ENCODE measurements at regions not wholly inside any gene's neighbourhood (a gene's known extent, or its start where the extent isn't known, plus 50 kb on each side); places are given as distances from the start of the nearest gene placed in this dataset.

DNA sequence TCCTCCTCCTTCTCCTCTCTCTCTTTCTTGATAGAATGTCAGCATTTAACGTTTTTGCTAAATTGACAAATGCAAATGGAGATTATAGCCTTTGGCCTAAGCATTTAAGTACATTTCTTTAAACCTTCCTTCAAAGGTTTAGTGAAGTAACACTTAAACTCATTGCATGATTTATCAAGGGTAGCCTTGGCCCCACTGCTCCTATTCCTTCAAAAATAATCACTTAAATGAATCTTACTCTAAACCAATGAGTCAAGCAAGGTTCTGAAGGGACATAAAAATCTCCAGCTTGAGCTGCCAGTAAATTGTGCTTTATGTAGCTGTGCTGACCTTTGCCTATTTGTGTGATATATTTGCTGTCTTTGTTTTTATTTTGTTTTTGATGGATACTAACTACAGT is 358.5 kb upstream of the AKR1E2 start:
- H3K27ac Mint-ChIP-seq, result no peak overlapping the region
- H3K9me3 Mint-ChIP-seq, result no peaks in the 10 kb centered on the region
- H3K36me3 Mint-ChIP-seq (ENCODE audit: low read depth), result peaks cover 18% of the 10 kb centered on the region
- no peak for DNase-seq
- no peak overlapping the region for H3K4me3 Mint-ChIP-seq
- peaks cover 39% of the 10 kb centered on the region for H3K4me1 Mint-ChIP-seq (ENCODE audit: low read depth)
- no peaks in the 10 kb centered on the region for H3K27me3 Mint-ChIP-seq (ENCODE audit: insufficient read depth)
- TF ChIP-seq, protein P1, sequence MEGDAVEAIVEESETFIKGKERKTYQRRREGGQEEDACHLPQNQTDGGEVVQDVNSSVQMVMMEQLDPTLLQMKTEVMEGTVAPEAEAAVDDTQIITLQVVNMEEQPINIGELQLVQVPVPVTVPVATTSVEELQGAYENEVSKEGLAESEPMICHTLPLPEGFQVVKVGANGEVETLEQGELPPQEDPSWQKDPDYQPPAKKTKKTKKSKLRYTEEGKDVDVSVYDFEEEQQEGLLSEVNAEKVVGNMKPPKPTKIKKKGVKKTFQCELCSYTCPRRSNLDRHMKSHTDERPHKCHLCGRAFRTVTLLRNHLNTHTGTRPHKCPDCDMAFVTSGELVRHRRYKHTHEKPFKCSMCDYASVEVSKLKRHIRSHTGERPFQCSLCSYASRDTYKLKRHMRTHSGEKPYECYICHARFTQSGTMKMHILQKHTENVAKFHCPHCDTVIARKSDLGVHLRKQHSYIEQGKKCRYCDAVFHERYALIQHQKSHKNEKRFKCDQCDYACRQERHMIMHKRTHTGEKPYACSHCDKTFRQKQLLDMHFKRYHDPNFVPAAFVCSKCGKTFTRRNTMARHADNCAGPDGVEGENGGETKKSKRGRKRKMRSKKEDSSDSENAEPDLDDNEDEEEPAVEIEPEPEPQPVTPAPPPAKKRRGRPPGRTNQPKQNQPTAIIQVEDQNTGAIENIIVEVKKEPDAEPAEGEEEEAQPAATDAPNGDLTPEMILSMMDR (IDR thresholded peaks at IDR 0.05), result no peak

DNA sequence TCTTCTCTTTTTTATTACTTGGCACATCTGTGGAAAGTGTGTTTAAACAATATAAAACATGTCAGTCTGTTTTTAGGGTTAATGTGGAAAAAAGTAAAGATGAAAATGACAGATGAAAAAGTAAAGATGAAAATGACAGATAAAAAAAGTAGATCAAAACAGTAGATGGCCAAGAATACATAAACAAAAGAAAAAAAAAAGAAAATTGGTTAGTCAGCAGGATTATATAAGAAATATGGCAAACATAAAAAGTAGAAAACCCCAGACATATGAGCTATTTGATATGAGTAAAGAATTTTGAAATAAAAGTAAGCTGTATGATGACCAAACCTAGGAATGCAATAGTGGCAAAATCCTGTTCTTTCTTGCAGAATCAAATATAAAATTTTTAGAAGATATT is 365.7 kb upstream of the AKR1E2 start:
- H3K9me3 Mint-ChIP-seq, result no peaks in the 10 kb centered on the region
- TF ChIP-seq, protein P1 (IDR thresholded peaks at IDR 0.05), result no peak

DNA sequence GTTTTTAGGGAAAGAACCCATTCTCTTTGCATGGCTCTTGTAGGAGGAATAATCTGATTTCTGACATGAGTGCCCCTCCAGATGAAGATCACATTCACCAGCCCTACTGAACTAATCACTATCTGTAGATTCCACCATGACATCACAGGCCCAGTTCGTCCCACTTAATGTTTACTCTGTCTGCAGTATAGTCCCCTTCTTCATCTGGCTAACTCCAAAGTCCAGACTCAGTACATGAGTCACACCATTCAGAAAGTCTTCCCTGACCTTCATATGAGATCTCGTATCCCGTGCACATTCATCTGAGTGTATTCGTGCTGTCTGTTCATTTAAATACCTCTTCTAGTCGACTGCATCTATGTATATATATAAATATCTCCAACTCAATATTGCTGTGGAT is 366.5 kb upstream of the AKR1E2 start:
- Mint-ChIP-seq H3K4me3 (no peak overlapping the region), H3K36me3 (ENCODE audit: low read depth) (peaks cover 6% of the 10 kb centered on the region; the same call in 1 of the 2 replicates), H3K27me3 (ENCODE audit: insufficient read depth) (no peaks in the 10 kb centered on the region; the same call in 1 of the 2 replicates), H3K9me3 (no peaks in the 10 kb centered on the region), H3K4me1 (ENCODE audit: low read depth) (peaks cover 14% of the 10 kb centered on the region), H3K27ac (no peak overlapping the region)
- no peak for DNase-seq
- TF ChIP-seq, protein P1 (IDR thresholded peaks at IDR 0.05), result no peak

More for the DNA sequence above, 365.7 kb upstream of the AKR1E2 start:
- DNase-seq, result no peak
- peaks cover 14% of the 10 kb centered on the region for H3K4me1 Mint-ChIP-seq (ENCODE audit: low read depth)
- no peak overlapping the region for H3K4me3 Mint-ChIP-seq
- H3K36me3 Mint-ChIP-seq (ENCODE audit: low read depth), result peaks cover 6% of the 10 kb centered on the region; the same call in 1 of the 2 replicates
- H3K27ac Mint-ChIP-seq, result no peak overlapping the region
- no peaks in the 10 kb centered on the region; the same call in 1 of the 2 replicates for H3K27me3 Mint-ChIP-seq (ENCODE audit: insufficient read depth)

DNA sequence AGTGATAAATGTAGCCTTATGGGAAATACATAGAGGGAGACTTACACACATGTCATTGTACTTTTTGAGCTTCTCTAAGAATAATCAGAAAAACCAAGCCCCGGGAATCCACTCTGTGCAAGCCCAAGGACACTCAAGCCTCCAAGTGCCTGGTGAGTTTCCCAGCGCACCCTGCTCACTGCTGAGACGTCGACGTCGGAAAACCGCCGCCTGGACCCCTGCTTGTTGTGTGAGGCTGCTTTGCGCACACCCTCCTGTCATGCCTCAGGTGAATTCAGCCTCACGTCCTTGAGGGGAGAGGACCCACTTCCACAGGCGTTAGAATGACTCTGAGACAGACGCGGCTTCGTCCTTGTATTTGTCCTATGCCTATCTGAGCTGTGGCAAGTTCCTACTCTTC is 368.4 kb upstream of the AKR1E2 start:
- TF ChIP-seq, protein P1 (IDR thresholded peaks at IDR 0.05), result no peak
- no peak overlapping the region for H3K27ac Mint-ChIP-seq
- no peak overlapping the region for H3K4me3 Mint-ChIP-seq
- H3K27me3 Mint-ChIP-seq (ENCODE audit: insufficient read depth), result no peaks in the 10 kb centered on the region; the same call in 1 of the 2 replicates
- no peaks in the 10 kb centered on the region for H3K9me3 Mint-ChIP-seq
- peaks cover 9% of the 10 kb centered on the region for H3K4me1 Mint-ChIP-seq (ENCODE audit: low read depth)
- peaks cover 4% of the 10 kb centered on the region; the same call in 1 of the 2 replicates for H3K36me3 Mint-ChIP-seq (ENCODE audit: low read depth)
- no peak for DNase-seq

DNA sequence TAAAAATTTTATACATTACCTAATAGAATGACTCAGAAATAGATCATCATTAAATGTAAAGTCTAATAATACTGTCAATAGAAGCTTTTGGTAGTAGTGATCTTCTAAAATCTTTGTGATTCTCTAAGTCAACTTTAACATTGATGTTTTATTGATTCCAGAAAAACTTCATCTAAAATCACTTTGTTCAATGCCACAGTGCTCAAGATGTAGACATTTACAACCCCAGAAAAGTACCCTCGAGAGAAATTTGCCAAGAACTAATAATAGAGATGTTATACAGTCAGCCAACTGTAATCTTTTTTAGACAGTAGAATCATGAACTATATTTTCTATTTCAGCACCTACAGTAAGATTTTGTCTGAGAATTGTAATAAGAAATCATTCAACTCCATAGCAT is 369.2 kb upstream of the AKR1E2 start:
- Mint-ChIP-seq H3K9me3 (no peaks in the 10 kb centered on the region), H3K27ac (no peak overlapping the region), H3K4me1 (ENCODE audit: low read depth) (peaks cover 8% of the 10 kb centered on the region), H3K27me3 (ENCODE audit: insufficient read depth) (no peaks in the 10 kb centered on the region; the same call in 1 of the 2 replicates), H3K36me3 (ENCODE audit: low read depth) (no peaks in the 10 kb centered on the region), H3K4me3 (no peak overlapping the region)
- TF ChIP-seq, protein P1 (IDR thresholded peaks at IDR 0.05), result no peak
- DNase-seq, result no peak

DNA sequence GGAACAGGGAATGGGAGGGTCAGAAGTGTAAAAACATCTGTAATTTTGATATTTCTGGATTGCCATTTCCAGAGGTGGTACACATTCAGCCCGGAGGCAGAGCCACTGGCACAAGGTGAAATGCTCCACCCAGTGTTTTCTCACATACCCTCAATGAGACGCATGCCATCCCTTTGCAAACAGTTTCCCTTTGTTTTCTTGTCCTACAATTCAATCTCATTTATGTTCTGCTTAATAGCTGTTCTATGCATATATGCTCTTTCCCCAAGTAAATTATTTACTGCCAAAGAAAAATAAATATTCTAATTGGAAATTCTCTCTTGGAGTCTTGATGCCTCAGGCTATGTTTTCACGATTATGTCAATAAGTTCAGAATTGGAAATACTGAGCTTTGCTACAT is 369.7 kb upstream of the AKR1E2 start:
- Mint-ChIP-seq H3K36me3 (ENCODE audit: low read depth) (no peaks in the 10 kb centered on the region), H3K27ac (no peak overlapping the region), H3K4me1 (ENCODE audit: low read depth) (peaks cover 13% of the 10 kb centered on the region), H3K27me3 (ENCODE audit: insufficient read depth) (no peaks in the 10 kb centered on the region; the same call in 1 of the 2 replicates), H3K9me3 (no peaks in the 10 kb centered on the region), H3K4me3 (no peak overlapping the region)
- no peak for DNase-seq
- TF ChIP-seq, protein P1 (IDR thresholded peaks at IDR 0.05), result no peak

Data from HFFc6 (cell line).